ENCODE measurements at regions not wholly inside any gene's neighbourhood (a gene's known extent, or its start where the extent isn't known, plus 50 kb on each side); places are given as distances from the start of the nearest gene placed in this dataset.
A peak's percentile ranks its signal among the peaks of the same experiment; 100 is the strongest.
"Not testable (repeated sequence)": the region's sequence is repeated elsewhere in the genome, so short reads cannot be mapped to it uniquely, and the experiment has no call there.

DNA sequence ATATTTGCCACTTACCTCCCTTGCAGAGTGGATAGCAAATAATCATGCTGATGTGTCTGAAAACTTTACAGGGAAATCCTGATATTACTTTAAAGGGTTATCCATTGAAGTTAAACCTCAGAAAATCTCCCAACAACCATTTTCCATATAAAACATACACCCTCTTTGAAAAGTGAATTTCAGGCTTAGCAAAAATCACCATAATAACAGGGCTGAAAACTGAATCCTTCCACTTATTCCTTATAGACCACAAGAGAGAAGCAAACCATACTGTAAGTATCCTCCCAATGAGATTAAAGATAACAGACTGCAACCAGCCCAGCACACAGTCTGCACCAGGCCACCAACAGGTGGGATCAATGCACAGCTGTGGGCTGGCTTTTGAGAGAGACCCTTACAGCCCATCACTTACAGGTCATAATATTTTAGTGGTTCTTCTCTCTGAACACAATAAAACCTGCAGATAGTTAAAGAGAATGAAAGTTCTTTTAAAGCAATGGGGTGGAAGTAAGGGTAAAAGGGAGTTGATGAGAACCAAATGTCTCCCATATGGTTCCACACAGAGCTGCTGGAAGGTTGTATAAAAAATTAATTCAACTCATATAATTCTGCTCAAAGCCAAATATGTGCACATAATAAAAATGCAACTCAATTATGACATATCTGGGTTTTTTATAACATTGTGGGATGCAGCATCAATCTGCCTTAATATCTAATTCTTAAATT is 376.2 kb upstream of the GRAMD2B start:
- no peak for DNase-seq

GRCh38 chr5:126052120-126052519 is 371.1 kb upstream of the GRAMD2B start:
- DNase-seq, result no peak

DNA sequence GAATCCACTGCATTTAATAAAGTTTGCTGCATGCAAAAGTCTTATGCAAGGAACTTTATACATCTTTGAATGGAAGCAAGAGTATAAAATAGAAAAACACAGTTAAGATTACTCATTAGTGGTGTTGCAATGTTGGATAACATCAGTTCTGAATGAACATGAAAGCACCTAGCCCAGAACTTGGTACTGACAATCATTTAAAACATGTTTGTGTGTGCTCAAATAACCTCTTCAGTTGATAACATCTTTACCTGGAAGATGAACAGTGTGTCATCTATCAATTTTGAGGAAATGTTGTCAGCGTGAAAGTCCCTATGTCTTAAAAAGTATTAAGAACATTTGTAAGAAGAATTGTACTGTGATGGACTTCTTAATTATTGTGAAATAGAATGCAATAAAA is 370.4 kb upstream of the GRAMD2B start:
- no peak for DNase-seq

GRCh38 chr5:126053630-126054029 is 369.6 kb upstream of the GRAMD2B start:
- no peak for DNase-seq

DNA sequence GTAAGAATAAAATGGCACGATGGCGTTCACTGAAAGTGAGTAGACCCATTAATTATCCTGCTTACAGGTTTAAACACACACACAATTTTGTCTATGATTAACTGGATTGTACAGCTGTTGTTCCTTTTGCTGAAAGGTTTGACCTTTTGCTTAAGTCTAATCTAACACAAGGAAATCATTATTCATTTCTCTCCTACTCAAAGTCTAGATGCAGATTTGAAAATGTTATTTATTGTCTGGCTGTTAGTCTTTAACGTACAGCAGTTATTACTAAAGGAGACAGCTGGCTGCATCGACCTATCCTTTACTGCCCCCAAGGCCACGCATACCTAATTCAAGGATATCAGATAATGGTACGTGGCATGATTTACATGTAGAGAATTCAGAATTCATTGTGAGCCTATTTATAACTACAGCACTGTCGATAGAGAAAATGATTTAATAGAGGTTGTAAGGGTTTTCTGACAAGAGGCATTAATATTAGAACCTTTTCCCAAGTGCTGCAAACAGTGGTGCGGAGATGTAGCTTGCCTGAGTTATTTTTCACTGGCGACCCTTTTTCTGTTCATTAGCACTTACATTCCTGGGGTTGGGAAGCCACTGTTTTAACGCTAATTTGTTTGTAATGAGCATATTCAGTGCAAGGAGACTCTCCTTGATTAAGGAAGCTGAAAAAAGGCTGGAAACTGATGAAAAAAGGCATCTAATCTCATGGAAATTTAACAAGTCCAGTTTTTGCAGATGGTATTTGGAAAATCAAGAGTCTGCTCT is 368.4 kb upstream of the GRAMD2B start:
- no peak for DNase-seq

DNA sequence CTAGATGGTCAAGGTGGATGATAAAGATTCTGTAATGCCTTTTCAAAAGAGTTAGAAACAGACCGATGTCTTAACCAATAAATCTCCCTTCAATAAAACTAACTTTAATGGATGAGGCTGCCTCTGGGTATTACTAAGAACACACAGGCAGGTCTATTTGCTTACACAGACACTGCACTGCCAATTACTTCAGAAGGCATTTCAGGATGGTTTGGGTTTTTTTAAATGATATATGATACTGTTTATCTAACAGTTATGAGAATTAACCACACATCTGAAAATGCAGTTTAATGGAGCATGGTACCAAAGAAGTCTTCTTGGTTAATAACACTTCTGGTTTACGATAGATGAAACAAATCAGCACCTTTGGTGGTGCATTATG is 367.9 kb upstream of the GRAMD2B start:
- peak; percentile 12 for DNase-seq

DNA sequence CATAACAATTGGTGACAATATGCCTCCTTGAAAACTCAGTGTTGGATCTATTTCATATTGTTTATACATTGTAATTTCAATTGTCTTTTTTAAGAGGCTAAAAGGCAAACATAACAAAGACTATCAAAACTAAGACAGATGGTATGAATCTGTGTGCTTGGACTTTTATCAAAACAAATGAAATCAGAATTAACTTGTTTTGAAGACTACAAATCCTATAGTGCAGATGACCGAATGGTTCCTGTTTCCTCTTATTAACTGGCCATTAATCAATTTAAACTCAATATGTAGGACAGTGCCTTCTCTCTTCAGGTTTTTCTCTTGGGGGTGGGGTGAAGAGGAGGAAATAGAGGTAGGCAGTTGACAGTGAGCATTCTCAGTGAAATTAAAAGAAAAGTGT is 366.9 kb upstream of the GRAMD2B start:
- DNase-seq, result no peak

- DNase-seq, result no peak
These were observed 366.2 kb upstream of the GRAMD2B start for GRCh38 chr5:126056851-126057622.

DNA sequence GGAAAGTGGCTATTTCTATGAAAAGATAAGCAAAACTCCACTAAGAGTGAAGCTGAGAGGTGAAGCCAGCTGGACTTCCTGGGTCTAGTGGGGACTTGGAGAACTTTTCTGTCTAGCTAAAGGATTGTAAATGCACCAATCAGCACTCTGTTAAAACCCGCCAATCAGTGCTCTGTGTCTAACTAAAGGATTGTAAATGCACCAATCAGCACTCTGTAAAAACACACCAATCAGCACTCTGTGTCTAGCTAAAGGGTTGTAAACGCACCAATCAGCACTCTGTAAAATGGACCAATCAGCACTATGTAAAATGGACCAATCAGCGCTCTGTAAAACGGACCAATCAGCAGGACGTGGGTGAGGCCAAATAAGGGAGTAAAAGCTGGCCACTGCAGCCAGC is 364.8 kb upstream of the GRAMD2B start:
- DNase-seq, result not testable (repeated sequence)

DNA sequence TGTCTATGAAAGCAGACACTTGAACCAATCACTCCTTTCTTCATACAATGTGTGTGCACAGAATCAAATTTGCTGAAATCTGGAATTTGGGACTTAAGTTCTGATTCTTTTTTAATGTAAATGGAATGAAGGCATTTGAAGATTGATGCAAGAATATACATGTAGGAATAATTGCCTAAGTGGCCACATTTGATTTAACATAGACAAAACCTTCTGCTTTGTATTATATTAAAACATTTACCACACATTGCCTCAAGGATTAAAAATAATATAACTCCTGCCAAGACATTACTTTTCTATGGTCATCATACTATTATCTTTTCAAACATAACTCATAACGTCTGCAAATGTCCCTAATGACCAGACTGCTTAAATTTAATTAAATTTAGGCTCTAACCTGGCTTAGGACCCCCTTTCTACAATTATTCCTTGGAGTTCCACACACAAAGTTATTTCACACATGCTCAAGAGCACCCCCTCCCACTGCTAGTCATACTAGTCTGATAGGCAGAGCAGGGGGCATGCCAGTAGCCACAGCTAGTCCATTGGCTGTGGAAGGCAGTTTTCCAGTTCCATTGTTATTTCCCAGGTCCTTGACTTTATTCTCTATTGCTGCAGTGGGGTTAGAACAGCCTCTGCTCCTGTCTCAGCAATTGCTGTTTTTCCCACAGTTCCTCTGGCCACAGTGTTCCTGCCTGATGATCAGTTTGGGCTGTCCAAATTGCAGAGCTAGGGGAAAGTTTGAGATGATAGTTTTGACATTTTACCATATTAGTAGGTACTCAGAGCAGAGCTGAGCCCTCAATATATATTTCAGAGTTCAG is 360.6 kb upstream of the GRAMD2B start:
- no peak for DNase-seq

- no peak for DNase-seq
These were observed 358.1 kb upstream of the GRAMD2B start for GRCh38 chr5:126065061-126065460.

GRCh38 chr5:126066836-126067235 is 356.4 kb upstream of the GRAMD2B start:
- no peak for DNase-seq

GRCh38 chr5:126067404-126067803 is 355.8 kb upstream of the GRAMD2B start:
- no peak for DNase-seq

DNA sequence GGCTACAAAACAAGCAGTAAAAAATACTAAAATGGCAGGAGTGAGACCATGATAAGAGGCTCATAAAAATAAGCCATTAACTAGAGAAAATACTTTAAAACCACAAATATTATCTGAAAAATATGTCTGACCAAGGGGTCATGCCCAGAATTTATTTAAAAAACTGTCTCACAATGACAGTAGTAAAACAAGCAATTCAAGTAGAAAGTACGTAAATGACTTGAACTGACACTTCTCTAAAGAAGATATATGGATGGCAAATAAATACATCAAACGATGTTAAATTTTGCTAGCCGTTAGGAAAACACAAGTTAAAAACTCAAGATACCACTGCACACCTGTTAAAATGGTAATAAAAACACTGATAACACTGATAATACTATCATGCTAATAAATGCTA is 353.9 kb upstream of the GRAMD2B start:
- DNase-seq, result no peak

DNA sequence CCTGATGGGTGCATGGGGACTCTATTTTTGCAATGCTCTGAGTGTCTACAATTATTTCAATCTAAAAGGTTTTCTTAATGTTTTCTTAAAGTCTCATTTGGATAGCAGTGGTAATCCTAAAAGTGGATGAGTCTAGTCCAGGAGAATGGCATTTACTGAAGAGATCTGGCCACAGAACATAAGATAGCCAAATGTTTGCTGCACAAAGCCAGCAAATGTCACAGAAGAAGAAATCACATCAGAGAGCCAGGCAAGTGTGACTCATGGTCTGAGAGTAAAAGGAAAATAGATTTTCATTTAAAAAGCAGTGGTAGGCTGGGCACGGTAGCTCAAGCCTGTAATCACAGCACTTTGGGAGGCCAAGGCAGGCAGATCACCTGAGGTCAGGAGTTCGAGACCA is 352.7 kb upstream of the GRAMD2B start:
- no peak for DNase-seq

- DNase-seq, result no peak
These were observed 348.7 kb upstream of the GRAMD2B start for GRCh38 chr5:126074538-126074937.

DNA sequence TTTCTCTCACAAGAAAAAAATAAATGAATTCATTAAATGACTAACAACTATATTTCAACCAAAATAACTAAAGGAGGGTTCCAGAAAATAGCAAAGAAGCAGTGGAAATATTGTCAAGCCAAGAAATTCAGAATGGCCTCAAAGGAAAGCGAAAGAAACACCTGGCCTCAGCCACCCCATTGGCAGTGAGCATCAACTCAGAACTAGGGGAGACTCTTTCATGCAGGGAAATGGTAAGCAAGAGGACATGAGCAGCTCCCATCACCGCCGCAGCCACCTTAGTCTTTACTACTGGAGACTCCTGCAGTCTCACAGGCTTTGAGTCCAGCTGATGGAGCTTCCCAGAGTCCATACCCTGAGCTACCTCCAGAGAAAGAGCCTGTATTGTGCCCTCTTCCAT is 343.9 kb upstream of the GRAMD2B start:
- no peak for DNase-seq

GRCh38 chr5:126081209-126081608 is 342.0 kb upstream of the GRAMD2B start:
- DNase-seq, result no peak

GRCh38 chr5:126093041-126093440 is 330.2 kb upstream of the GRAMD2B start:
- no peak for DNase-seq

- DNase-seq, result no peak
These were observed 329.5 kb upstream of the GRAMD2B start for GRCh38 chr5:126093718-126094117.

DNA sequence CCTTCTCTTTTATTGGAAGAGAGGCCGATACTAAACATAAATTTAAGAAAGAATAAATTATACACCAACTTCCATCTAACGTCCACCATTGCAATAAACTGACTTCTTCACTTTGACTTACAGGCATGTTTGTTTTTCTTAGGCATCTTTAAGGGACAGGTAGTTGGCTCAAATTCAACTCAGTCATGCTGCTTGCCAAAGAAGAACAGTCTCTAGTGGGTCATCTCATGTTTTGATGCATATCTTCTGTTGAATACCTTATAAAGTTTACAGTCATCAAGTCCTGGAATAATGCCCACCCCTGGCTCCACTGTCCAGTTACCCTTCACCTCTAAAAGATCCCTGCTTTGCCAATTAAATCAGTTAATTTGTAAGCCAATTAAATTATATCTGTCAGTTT is 328.2 kb upstream of the GRAMD2B start:
- no peak for DNase-seq

DNA sequence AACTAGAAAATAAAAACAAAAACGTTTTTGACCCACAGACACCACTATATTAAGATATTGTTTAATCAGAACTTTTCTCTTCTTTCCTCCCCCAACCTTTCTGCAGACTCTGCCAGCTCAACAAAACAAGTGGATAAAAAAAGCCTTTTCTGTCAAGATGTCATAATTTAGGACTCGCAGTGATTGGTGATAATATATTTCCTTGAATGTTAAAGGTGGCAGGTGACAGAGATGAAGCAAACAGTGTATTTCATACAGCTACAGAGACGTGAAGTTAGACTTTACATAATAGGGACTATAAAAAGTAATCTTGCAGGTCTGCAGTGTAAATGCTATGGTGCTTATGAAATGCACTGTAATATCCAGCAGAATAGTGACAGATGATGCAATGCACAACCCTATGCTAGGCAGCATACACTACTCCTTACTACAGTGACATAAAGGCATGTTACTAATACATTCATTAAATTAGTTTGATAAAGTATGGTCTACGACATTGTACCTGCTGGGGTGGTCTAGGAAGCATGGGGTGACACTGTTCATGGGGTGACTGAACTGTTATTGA is 326.7 kb upstream of the GRAMD2B start:
- DNase-seq, result no peak

GRCh38 chr5:126097876-126098275 is 325.3 kb upstream of the GRAMD2B start:
- DNase-seq, result no peak
